Stimulated activated CD8-positive, alpha-beta memory T cell treated with anti-CD3 and anti-CD28 coated beads, Interleukin-4, amount 100 ng/mL, for 1 hour (primary cell): ENCODE measurements at regions not wholly inside any gene's neighbourhood (a gene's known extent, or its start where the extent isn't known, plus 50 kb on each side); places are given as distances from the start of the nearest gene placed in this dataset.

Experiments used
- DNase-seq, 2 donors: peaks; one replicate each; pipeline ENCODE4 v3.0.0-alpha.2; 2020; ENCODE audit warnings: low read depth in 2 of 2, low spot score in 1 of 2

DNA sequence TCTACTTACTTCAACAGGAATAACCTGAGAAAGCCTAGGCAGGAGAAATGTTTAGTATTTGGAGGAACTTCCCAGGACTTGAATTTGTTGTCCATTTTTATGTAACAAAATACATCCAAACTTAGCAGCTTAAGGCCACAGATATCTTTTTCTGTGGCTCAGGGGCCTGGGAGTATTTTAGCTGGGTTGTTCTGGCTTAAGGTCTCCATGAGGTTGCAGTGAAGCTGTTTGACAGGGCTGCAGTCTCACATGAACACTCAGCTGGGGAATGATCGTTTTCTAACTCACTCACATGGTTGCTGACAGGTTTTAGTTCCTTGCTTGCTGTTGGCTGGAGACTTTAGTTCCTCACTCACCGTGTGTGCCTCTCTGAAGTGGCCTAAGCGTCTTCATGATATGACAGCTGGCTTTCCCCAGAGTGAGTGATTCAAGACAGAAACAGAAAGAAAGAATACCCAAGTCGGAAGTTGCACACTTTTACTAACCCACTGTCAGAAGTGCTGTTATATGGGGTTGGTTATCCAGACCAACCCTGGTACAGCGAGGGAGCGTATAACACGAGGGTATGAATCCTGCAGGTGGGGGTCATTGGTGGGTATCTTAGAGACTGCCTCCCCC, 229.7 kb upstream of the TBL1XR1 start:
- no peak for DNase-seq

DNA sequence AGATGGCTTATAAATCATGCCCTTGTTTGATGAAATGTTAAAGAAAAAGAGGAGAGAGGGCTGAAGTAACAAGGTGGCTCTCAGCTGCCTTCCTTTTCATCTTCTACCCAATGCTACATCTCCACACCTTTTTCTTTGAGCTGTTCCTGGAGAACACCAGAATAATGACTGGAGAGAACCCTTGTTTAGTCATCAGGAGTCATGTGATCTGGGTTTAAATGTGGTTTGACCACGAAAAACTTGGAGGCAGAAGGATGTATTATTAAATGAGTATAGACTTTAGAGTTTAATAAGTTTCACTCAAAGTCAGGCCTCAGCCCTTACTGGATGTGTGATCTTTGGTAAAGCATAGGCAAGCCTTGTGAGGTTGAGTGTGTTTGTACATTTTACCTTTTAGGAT, 230.3 kb upstream of the TBL1XR1 start:
- no peak for DNase-seq

DNA sequence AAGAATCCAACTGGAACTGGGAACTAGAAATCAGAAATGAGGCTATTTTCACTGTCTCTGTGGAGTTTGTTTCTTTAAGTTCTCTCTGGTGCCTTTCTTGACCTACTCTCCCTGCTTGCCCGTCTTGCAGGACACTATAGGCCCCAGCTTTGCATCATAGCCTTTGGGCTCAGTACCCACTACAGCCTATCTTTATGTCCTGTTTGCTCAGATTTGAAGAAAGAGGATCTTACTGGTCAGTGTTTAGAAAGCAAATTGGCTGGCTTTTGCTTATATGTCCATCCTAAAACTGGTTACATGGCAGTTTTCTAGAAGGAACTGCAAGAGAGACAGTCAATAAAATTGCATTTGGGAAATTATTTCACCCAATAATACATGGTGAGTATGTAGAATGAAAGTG, 231.8 kb upstream of the TBL1XR1 start:
- DNase-seq = no peak

DNA sequence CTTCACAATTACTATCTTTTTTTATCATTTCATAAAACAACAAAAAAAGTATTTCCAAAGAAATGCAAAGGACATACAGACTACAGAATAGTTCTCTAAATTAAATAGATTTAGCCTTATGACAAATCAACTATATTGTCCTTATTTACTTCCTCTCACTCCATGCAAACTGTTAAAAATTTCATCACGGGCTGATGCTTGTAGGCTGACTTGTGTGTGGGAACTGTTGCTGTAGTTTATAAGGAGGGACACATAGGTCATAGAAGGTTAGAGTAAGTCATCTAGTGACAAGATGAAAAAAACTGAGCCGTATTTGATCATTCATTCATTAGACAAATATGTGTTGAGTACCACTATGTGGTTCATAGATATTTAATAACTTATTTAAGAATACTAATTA, 232.5 kb upstream of the TBL1XR1 start:
- no peak for DNase-seq

DNA sequence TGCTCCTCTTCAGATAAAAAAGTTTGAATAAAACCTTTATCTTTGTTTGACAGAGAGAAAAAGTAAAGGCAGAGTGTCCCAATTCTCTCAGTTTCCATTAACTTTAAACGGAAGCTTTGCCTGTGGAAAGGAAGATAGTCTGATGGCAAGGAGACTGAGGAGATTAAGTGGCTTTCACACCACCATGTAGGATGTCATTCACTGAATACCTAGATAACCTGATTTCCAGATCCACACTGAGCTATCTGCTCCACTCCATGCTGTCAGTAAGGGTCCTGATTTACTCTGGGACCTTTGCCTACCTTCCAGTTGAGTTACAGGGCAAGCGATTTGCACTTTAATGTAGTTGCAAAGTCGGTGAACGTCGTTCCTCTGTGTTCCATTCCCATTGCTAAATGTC, 233.4 kb upstream of the TBL1XR1 start:
- no peak for DNase-seq

DNA sequence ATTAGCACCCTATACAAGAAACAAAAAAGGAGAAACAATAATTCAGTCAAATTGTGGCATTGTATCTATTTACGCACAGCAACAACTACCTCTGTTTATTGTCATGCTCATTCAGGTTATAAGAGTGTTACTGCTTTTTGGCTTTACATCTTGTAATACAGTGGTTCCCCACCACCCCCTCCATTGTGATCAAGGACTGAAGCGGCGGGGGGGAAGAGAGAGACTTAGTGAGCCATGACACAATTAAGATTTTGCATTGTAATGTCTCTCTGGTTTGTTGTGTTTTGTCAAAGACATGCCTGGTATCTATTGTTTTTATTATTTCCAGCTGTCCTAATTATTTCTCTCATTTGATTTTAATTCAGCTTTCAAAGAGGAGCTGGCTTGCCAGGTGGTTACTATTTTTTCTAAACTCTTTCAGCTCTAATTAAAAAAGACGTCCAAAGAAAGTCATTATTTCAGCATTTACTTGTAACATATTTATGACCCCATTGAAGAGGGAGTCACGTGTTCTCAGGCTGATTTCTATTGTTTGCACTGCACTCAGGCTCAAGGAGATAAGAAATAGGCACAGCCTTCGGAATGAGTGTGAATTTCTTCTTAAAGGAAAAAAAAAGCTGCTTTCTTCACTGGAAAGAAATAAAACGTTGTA, 234.4 kb upstream of the TBL1XR1 start:
- no peak for DNase-seq

DNA sequence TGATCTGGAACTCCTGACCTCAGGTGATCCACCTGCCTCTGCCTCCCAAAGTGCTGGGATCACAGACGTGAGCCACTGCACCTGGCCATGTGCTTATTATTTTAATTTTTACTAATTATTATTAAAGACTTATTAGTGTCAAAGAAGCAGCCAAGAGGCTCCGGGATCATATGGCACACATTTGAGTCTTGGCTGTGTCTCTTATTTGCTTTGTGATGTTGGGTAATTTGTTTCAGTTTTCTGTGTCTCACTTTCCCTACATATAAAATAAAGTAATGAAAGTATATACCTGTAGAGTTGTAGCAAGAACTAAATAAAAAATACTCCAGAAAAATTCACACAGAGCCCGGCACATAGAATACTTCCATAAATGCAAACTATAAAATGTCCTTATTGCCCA, 238.0 kb upstream of the TBL1XR1 start:
- no peak for DNase-seq

DNA sequence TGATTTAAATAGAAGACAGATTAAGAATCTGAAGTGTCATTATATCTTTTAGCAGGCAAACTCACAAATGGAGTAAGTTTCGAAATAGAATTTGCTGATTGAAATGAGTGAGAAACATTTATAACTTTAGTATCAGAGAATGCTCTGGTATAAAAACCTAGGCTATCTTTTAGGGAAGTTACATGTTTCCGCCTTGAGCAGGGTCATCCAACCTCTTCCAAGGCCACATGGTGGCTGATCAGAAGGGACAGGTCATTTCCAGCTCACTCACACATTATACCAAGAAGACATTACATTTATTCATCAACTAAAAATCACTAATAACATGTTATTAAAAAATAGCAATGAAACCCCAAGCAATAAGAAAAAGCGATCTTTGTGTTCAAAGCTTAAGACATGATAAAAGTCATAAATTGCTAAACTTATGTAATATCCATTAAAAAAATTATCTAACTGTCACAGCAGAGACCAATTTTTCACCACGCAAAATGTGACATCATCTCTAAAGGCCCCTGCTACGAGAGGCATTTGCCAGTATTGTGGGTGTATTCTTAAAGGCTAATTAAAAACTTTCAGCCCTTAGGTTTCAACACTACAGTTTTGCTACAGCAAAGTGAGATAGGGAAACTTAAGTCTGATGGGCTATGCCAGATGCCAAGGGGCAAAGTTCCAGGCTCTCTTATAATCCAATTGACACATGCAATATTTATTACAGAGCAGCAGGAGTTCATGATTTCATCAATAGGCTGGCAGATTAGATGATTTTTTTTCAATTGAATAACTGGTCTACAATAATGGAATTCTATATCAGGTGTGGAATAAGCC, 240.4 kb upstream of the TBL1XR1 start:
- DNase-seq = no peak

DNA sequence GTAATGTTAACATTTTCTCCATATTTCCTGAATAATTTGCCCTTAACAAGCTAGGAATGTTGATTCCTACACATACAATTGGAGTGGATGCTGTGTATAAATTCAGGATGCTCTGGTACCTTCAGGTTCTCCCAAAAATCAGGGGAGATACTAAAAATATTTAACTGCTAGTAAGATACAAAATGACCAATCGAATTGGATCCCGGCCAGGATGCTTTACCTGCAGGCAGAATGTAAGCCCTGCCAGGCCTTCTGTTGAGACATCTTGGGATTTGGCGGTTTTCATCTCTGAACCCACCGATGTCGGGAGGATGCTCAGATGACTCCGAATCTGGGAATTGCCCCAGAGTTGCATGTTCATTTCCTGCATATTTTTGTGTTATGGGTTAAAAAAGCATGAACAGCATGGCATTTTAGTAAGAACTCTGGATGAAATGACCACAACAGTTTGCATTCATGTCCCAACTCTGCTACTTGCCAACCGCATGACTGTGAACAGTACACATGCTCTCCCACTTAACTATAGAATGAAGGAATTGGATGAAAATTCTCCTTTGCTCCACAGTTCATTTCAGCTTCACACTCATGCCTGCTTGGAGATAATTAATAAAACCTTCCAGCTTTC, 241.4 kb upstream of the TBL1XR1 start:
- DNase-seq = no peak

DNA sequence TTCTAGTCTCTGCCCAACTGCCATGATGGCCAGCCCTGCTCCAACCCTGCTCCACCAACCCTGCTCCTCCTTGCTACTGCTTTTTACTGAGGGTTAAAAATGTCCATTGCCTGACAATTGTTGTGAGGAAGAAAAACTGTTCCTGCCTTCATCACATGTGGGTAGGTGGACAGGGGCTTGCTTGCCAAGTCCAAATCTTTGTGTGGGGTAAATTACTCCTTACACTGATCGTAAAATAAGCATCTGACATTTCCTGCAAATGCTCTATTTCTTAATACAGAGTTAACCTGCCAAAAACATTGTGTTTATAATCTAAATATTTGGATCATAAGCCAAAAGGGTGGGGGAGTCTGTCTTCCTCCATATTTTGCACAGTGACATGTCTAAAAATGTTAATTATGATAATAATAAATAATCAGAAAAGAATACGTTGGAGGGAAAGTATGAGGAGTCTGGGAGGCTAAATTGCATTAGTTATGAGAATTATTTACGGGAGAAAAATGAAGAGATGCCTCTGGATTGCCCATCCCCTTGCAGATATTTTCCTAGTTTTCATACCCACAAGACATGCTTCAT, 242.5 kb upstream of the TBL1XR1 start:
- DNase-seq = no peak

DNA sequence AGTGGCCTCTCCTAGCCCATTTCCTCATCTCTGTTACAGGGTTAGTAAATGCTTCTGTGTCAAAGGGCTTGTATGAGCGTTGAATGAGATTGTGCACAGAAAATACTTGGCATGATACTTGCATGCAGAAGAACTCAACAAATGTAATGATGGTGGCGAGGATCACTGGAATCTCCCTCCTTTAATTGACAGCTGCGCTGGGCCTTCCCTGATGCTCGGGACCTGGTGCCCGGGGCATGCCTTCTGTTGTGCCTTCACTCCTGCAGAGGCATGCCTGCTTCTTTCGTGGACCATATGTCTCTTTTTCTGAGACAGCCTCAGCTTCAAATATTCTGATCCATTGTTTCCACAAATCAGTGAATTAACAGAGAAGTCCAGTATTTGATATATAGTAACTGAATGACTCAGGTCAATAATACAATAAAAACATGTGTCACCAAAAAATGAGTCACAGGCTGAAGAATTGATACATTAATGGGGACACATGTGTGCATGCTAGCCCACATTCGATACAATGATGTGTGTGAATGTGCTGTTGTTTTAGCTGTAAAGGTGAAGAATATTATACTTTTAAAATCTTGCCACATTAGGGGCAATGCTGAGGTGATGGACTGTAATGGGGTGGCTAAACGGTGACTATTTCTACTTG, 243.3 kb upstream of the TBL1XR1 start:
- no peak for DNase-seq

DNA sequence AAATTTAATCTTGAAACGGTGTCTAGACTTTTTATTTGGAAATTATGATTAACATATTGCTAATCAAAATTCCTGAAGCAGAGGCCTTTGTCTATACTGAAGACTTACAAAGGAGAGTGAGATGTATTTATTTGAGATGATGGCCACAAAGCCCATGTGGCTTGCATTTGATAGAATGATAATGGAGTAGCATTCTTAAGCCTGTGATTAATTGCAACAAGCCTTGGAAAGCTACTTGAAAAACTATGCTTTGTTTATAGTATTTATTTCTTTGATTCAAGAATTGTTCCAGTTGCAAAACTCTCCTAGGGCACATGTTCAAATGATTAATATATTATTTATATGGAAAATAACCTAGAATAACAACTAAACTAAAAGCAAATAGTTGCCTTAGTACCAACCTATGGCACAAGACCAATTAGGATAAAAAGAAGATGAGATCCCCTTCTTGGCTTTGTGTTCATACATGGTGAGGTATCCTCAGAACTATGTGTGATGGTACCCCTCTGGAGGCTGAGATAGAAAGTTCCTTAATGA, 244.1 kb upstream of the TBL1XR1 start:
- no peak for DNase-seq

DNA sequence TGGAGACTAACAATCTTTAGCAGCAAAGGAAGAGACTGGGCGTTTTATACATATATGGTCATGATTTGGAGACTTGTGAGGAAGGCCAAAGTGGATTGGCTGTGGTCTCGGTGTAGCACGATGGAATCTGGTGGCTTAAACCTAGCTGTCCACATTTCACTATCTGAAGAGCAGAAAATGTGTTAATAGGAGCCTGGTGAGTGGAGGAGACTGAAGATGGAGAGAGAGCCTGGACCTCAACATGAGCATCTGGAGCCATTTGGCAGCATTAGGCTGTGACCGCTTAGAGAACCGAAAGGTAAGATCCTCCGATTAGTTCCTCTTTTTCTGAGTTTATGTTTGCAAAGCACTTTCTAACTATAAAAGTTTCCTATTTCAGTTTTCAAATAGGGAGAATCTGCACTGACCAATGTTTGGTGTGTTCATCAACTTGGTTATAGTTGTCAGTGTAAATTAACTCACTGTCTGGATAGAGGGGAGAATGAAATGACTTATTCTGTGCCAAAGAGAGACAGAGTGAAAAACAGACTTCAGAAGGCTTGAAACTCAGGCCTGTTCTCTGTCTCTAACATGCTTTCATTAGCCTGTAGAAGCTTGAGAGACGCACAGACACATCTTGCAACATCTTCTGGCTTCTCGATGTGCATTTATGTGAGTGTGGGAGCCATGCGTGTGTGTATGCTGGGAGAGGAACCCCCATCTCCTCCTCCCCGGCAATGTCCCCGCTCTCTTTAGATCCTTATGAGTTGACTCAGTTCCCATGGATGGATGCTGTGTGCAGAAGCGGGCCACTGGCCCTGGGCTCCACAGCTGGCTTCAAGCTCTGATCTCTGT, 244.7 kb upstream of the TBL1XR1 start:
- no peak for DNase-seq

DNA sequence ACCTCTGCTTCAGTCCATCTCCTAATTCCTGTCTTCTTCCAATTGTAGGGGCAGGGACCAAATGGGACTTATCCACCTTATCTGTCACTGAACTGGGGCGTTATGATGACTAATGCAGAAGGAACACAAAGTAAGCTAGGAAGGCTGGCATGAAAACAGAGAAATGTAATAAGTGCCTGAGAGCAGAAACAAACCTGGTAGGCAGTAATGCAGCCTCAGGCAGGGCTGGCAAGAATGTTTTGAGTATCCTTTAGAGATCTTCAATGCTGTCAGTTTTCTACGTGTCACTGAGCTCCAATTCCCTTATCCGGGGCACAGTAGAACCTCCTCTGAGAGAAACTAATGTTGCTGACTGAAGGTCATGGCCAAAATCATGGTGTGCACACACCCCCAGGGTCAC, 246.2 kb upstream of the TBL1XR1 start:
- DNase-seq = no peak

DNA sequence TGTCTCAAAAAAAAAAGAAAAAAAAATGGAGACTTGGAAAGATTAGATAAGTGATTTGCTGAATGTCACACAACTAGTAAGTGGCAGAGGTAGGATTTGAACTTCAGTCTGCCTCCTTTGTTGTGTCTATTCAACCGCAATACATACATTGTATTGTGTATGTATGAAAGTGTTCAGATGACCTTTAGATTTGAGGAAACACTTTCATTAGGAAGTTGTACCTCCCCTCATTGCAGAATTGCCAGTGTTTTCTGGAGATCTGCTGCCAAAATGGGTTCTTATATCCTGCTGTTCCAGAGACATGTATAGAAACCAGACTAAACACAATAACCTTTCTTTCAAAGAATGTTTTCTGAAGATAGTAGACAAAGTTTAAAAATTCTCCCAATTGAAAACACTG, 247.4 kb upstream of the TBL1XR1 start:
- DNase-seq = no peak

DNA sequence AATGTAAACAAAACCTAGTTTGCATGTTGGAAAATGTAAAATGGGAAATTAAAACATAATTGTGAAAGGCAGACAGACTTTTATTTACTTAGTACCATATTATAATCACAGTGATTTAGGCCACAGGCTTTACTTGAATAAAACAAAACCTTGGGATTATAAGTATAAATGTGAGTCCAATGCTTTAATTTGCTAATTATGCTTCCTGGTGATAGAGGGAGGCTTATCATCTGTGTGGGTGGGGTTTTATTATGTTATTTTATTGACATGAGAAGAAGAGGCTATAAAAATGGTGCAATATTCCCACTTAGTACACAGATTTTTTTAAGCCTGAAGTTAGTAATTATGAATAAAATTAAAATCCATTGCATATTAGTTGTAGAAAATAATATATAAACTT, 248.3 kb upstream of the TBL1XR1 start:
- no peak for DNase-seq

DNA sequence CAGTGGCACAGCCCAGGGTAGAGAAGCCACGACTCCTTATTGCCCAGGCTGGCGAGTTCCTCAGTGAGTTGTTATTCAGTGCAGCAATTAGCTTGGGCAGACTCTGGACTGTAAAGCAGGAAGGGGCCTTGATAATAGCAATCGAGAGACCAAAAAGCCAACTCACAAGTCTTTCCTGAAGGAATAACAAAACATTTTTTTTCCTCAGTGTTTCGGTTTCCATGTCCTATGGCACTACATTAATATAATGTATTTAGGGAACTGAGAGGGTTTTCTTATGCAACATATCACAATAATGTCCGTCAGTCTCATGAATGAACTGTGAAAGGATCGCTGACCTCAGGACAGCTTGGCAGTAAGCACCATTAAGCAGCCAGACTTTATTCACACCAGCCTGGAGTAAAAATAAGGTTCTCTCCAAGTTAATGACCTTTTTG, 248.9 kb upstream of the TBL1XR1 start:
- DNase-seq = no peak

DNA sequence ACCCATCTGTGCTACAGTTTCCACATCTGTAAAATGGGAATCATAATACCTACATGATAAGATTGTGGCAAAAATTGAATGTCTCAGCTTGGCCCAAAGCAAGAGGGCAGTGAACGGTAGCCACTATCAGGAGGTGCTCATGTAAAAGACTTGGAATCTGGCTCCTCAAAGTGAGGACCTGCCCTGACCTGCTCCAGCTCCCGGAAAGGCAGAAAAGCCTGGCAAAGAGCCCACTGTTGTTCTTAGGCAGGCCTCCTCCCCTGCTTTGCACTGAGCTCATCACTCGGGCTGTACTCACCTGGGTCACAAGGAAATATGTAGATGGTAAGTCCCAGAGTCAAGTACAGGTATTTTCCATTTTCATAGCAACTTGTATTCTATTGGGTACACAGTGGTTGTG, 250.7 kb upstream of the TBL1XR1 start:
- no peak for DNase-seq

DNA sequence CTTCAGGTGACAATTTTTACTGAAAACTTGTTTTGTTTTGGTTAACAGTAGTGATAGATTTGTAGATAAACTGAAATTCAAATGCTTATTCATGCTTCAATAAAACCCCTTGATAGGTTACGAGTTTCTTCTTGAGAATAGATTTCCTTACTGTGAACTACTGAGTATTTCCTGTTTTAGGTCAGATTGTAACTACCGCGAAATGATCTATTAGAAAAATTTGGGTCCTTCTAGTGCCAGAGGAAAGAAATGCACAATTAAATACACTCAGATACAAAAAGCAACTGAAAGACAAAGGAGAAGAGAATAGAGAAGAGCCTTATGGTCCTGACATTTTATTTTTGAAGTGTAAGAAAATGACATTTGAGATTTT, 251.7 kb upstream of the TBL1XR1 start:
- no peak for DNase-seq
